WTC11 (cell line): ENCODE measurements at regions not wholly inside any gene's neighbourhood (a gene's known extent, or its start where the extent isn't known, plus 50 kb on each side); places are given as distances from the start of the nearest gene placed in this dataset.

Experiments
- ATAC-seq: fragments of 200-7000 bp; cut with Tn5 transposase; 2 replicates; pipeline ENCODE4 v1.10.0; 2021; ENCODE audit warnings: mild to moderate bottlenecking, moderate library complexity
- CTCF ChIA-PET: fragments of 300-600 bp; sonication (Branson Sonifier 250); formaldehyde crosslinking; loops from one replicate; lab custom pipeline; 2021; ENCODE audit warnings: antibody characterized with exemption; lab: Charles Lee
- POLR2A ChIA-PET: fragments of 350-600 bp; sonication (Branson Sonifier 250); formaldehyde crosslinking; loops from one replicate; lab custom pipeline; 2021; ENCODE audit warnings: antibody characterized with exemption; lab: Charles Lee
- DNase-seq: peaks from one replicate; pipeline ENCODE4 v3.0.0; 2021; ENCODE audit warnings: low spot score
- H3K27ac Mint-ChIP-seq: 2 replicates; pipeline ENCODE4 v1.8.0; 2021; ENCODE audit warnings: mixed read lengths
- H3K27me3 Mint-ChIP-seq: 2 replicates; pipeline ENCODE4 v1.8.0; 2021; ENCODE audit warnings: low read depth, mild to moderate bottlenecking, moderate library complexity, mixed read lengths
- H3K36me3 Mint-ChIP-seq: 2 replicates; pipeline ENCODE4 v1.8.0; 2021; ENCODE audit warnings: mixed read lengths
- H3K4me1 Mint-ChIP-seq: 2 replicates; pipeline ENCODE4 v1.8.0; 2022; ENCODE audit warnings: mixed read lengths
- H3K4me3 Mint-ChIP-seq: 2 replicates; pipeline ENCODE4 v1.8.0; 2021; ENCODE audit warnings: mild to moderate bottlenecking, moderate library complexity, mixed read lengths
- H3K9me3 Mint-ChIP-seq: 2 replicates; pipeline ENCODE4 v1.8.0; 2021; ENCODE audit warnings: mixed read lengths
- AFF4 ChIP-seq: sonication (generic); formaldehyde crosslinking; IDR thresholded peaks from 2 replicates; pipeline ENCODE4 v1.8.1; 2023; ENCODE audit warnings: mild to moderate bottlenecking, missing genetic modification reagents, borderline replicate concordance
- AR ChIP-seq: fragments of 250-450 bp; sonication (Bioruptor Pico); IDR thresholded peaks from 2 replicates; pipeline ENCODE4 v1.9.0; 2021; ENCODE audit warnings: mild to moderate bottlenecking
- EMX1 ChIP-seq: fragments of 250-450 bp; sonication (Bioruptor Pico); IDR thresholded peaks from 2 replicates; pipeline ENCODE4 v1.8.0; 2021; ENCODE audit warnings: mild to moderate bottlenecking
- PRDM15 ChIP-seq: sonication (generic); formaldehyde crosslinking; IDR thresholded peaks from 2 replicates; pipeline ENCODE4 v1.8.0; 2022; ENCODE audit warnings: missing genetic modification reagents
- SMAD4 ChIP-seq: sonication (generic); formaldehyde crosslinking; IDR thresholded peaks from 2 replicates; pipeline ENCODE4 v1.8.0; 2022; ENCODE audit warnings: mild to moderate bottlenecking, missing genetic modification reagents
- SP1 ChIP-seq: sonication (generic); formaldehyde crosslinking; conservative IDR thresholded peaks from 2 replicates; pipeline ENCODE4 v1.8.1; 2022; ENCODE audit warnings: missing genetic modification reagents
- ZMAT4 ChIP-seq: fragments of 250-450 bp; sonication (Bioruptor Pico); IDR thresholded peaks from 2 replicates; pipeline ENCODE4 v1.9.0; 2021; ENCODE audit warnings: mild to moderate bottlenecking
- ZNF121 ChIP-seq: sonication (generic); formaldehyde crosslinking; IDR thresholded peaks from 2 replicates; pipeline ENCODE4 v1.8.0; 2023; ENCODE audit warnings: missing genetic modification reagents
- ZNF396 ChIP-seq: fragments of 250-450 bp; sonication (Bioruptor Pico); IDR thresholded peaks from 2 replicates; pipeline ENCODE4 v1.8.0; 2021; ENCODE audit warnings: mild to moderate bottlenecking, moderate library complexity, borderline replicate concordance
- TF ChIP-seq, protein P1 (sequence below): sonication (generic); formaldehyde crosslinking; IDR thresholded peaks from 2 replicates; pipeline ENCODE4 v1.8.1; 2022; ENCODE audit warnings: low read depth, missing genetic modification reagents, borderline replicate concordance
- TF ChIP-seq, protein P2 (sequence below): sonication (generic); formaldehyde crosslinking; IDR thresholded peaks from 2 replicates; pipeline ENCODE4 v1.8.1; 2022; ENCODE audit warnings: low read depth, mild to moderate bottlenecking, moderate library complexity, missing genetic modification reagents, borderline replicate concordance
- TF ChIP-seq, protein P3 (sequence below): sonication (generic); formaldehyde crosslinking; IDR thresholded peaks from 2 replicates; pipeline ENCODE4 v1.8.0; 2022; ENCODE audit warnings: mild to moderate bottlenecking, missing genetic modification reagents
- TF ChIP-seq, protein P4 (sequence below): sonication (generic); formaldehyde crosslinking; conservative IDR thresholded peaks from 2 replicates; pipeline ENCODE4 v1.8.1; 2023; ENCODE audit warnings: mild to moderate bottlenecking, low read depth, missing genetic modification reagents, moderate library complexity

DNA sequence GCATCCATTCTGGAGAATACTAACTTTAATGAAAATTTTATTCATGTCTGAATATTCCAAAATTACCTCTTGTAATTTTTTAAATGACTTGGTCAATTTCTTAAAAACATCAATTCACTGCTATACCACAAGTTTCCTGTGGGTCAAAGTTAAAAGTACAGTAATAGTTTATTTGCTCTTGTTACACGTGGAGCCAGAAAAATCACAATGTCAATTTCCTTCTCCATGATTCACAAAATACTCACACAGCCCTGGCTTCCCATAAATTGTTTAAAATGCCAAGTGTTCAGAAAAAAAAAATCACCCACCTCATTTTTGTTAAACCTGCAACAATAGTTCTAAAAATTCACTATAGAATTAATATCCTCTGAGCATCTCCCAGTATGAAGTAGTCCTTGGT, 139.5 kb upstream of the GRM3 start (continued):
- TF ChIP-seq PRDM15 (CRISPR knock-in tag) (no peak), SMAD4 (CRISPR knock-in tag) (no peak)
- TF ChIP-seq, all 79 proteins: peak for 0

- no peak for ATAC-seq
Measured at GRCh38 chr7:86499986-86500385, 143.7 kb upstream of the GRM3 start.

More at GRCh38 chr7:86499986-86500385, 143.7 kb upstream of the GRM3 start:
- no peak overlapping the region for H3K27ac Mint-ChIP-seq
- DNase-seq = no peak
- TF ChIP-seq ZMAT4 (CRISPR knock-in tag) = no peak
- no peak for TF ChIP-seq EMX1 (CRISPR knock-in tag)
- no peak for TF ChIP-seq ZNF121 (CRISPR knock-in tag)
- TF ChIP-seq, protein P1, sequence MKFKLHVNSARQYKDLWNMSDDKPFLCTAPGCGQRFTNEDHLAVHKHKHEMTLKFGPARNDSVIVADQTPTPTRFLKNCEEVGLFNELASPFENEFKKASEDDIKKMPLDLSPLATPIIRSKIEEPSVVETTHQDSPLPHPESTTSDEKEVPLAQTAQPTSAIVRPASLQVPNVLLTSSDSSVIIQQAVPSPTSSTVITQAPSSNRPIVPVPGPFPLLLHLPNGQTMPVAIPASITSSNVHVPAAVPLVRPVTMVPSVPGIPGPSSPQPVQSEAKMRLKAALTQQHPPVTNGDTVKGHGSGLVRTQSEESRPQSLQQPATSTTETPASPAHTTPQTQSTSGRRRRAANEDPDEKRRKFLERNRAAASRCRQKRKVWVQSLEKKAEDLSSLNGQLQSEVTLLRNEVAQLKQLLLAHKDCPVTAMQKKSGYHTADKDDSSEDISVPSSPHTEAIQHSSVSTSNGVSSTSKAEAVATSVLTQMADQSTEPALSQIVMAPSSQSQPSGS (CRISPR knock-in tag) = no peak
- TF ChIP-seq, protein P2, sequence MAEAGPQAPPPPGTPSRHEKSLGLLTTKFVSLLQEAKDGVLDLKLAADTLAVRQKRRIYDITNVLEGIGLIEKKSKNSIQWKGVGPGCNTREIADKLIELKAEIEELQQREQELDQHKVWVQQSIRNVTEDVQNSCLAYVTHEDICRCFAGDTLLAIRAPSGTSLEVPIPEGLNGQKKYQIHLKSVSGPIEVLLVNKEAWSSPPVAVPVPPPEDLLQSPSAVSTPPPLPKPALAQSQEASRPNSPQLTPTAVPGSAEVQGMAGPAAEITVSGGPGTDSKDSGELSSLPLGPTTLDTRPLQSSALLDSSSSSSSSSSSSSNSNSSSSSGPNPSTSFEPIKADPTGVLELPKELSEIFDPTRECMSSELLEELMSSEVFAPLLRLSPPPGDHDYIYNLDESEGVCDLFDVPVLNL = no peak
- TF ChIP-seq, protein P3, sequence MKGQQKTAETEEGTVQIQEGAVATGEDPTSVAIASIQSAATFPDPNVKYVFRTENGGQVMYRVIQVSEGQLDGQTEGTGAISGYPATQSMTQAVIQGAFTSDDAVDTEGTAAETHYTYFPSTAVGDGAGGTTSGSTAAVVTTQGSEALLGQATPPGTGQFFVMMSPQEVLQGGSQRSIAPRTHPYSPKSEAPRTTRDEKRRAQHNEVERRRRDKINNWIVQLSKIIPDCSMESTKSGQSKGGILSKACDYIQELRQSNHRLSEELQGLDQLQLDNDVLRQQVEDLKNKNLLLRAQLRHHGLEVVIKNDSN (CRISPR knock-in tag) = no peak
- no peak for TF ChIP-seq ZNF396
- TF ChIP-seq AFF4 (CRISPR knock-in tag) = no peak
- no peak for TF ChIP-seq SP1
- no peak for TF ChIP-seq AR (CRISPR knock-in tag)
- TF ChIP-seq, protein P4, sequence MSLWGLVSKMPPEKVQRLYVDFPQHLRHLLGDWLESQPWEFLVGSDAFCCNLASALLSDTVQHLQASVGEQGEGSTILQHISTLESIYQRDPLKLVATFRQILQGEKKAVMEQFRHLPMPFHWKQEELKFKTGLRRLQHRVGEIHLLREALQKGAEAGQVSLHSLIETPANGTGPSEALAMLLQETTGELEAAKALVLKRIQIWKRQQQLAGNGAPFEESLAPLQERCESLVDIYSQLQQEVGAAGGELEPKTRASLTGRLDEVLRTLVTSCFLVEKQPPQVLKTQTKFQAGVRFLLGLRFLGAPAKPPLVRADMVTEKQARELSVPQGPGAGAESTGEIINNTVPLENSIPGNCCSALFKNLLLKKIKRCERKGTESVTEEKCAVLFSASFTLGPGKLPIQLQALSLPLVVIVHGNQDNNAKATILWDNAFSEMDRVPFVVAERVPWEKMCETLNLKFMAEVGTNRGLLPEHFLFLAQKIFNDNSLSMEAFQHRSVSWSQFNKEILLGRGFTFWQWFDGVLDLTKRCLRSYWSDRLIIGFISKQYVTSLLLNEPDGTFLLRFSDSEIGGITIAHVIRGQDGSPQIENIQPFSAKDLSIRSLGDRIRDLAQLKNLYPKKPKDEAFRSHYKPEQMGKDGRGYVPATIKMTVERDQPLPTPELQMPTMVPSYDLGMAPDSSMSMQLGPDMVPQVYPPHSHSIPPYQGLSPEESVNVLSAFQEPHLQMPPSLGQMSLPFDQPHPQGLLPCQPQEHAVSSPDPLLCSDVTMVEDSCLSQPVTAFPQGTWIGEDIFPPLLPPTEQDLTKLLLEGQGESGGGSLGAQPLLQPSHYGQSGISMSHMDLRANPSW (CRISPR knock-in tag) = no peak
- TF ChIP-seq, all 79 proteins: peak for 0
- H3K4me1 Mint-ChIP-seq = peaks cover 7% of the 10 kb centered on the region
- H3K9me3 Mint-ChIP-seq = no peaks in the 10 kb centered on the region
- ChIA-PET CTCF (no interaction called here), POLR2A (no interaction called here)
- no peaks in the 10 kb centered on the region for H3K27me3 Mint-ChIP-seq
- no peak overlapping the region for H3K4me3 Mint-ChIP-seq
- no peaks in the 10 kb centered on the region for H3K36me3 Mint-ChIP-seq
